Astrocyte (in vitro differentiated cells and primary cell): ENCODE measurements at regions not wholly inside any gene's neighbourhood (a gene's known extent, or its start where the extent isn't known, plus 50 kb on each side); places are given as distances from the start of the nearest gene placed in this dataset.

Experiments
- CTCF ChIP-seq: IDR thresholded peaks from 2 replicates; pipeline ENCODE4 v1.5.1; 2011; ENCODE audit warnings: low read depth, mild to moderate bottlenecking, inconsistent platforms, low read length, moderate library complexity; ENCODE audit not compliant: insufficient read depth
- EZH2 ChIP-seq: IDR thresholded peaks from 2 replicates; pipeline ENCODE4 v1.6.1; 2012; ENCODE audit warnings: mild to moderate bottlenecking, low read length, inconsistent platforms; ENCODE audit not compliant: insufficient read depth

GRCh38 chr2:102082571-102083392, 59.8 kb upstream of the IL1R1 start:
- no peak for TF ChIP-seq CTCF
- no peak for TF ChIP-seq EZH2
